Body of pancreas (tissue), 4 donors: ENCODE measurements at regions not wholly inside any gene's neighbourhood (a gene's known extent, or its start where the extent isn't known, plus 50 kb on each side); places are given as distances from the start of the nearest gene placed in this dataset.

ENCODE experiments used
- ATAC-seq: fragments of 150-250 bp; one replicate; pipeline ENCODE4 v1.9.1; 2016
- DNase-seq, 4 donors: peaks; one replicate each; pipeline ENCODE4 v3.0.0-alpha.2; 2019
- H3K27ac ChIP-seq, 4 donors: fragments of 200-600 bp; sonication (generic); 1 replicate in 3 of 4; 2 replicates in 1 of 4; pipeline versions ENCODE4 v1.5.1 to v1.6.1; 2016 to 2019; ENCODE audit warnings: mild to moderate bottlenecking in 1 of 4, mixed read lengths in 1 of 4, moderate library complexity in 1 of 4
- H3K27me3 ChIP-seq, 2 donors: fragments of 200-600 bp; sonication (generic); one replicate each; pipeline ENCODE4 v1.6.0; 2016; ENCODE audit warnings: mild to moderate bottlenecking in 1 of 2
- H3K36me3 ChIP-seq, 2 donors: fragments of 200-600 bp; sonication (generic); replicated peaks in 1 of 2; 2 replicates each; pipeline ENCODE4 v1.5.1; 2016; ENCODE audit warnings: low read depth in 2 of 2; ENCODE audit not compliant: insufficient read depth in 1 of 2
- H3K4me1 ChIP-seq: fragments of 200-600 bp; sonication (generic); one replicate; pipeline ENCODE4 v1.6.0; 2016
- H3K4me3 ChIP-seq, 2 donors: fragments of 200-600 bp; sonication (generic); 1 replicate in 1 of 2; 2 replicates in 1 of 2; pipeline ENCODE4 v1.5.1; 2016 to 2019
- H3K9me3 ChIP-seq, 3 donors: fragments of 200-600 bp; sonication (generic); 1 replicate in 2 of 3; 2 replicates in 1 of 3; pipeline ENCODE4 v1.5.1; 2016
- POLR2A ChIP-seq, 3 donors: fragments of 450-650 bp; IDR thresholded peaks; one replicate each; pipeline ENCODE4 v1.6.1; 2016; ENCODE audit warnings: antibody characterized with exemption in 3 of 3, mild to moderate bottlenecking in 2 of 3
- WGBS, 2 donors: methylation state at CpG; one replicate each; pipeline ENCODE4 v1.1.5; 2017; 5-methylcytosine and 5-hydroxymethylcytosine counted together
- intact Hi-C: fragments of 100-400 bp; cut with DNase I; formaldehyde crosslinking; loops from one replicate; pipeline ENCODE4 v1.15.1; 2023
- TF ChIP-seq, protein P1 (sequence below), 7 experiments: fragments of 450-650 bp in 4 of 7; fragments of 200-600 bp in 3 of 7; sonication (generic) in 3 of 7; IDR thresholded peaks; one replicate each; pipeline ENCODE4 v1.5.1; 2016 to 2019; ENCODE audit warnings: antibody characterized with exemption in 7 of 7

- no peaks in the 10 kb centered on the region for H3K4me1 ChIP-seq
- no peak for DNase-seq
- 6% methylated on average over 3 of the region's 3 CpGs for WGBS, 2 donors
- H3K27me3 ChIP-seq, result no peaks in the 10 kb centered on the region
- intact Hi-C loops, result no loop called here
- H3K9me3 ChIP-seq, result no peaks in the 10 kb centered on the region
- H3K4me3 ChIP-seq, result no peak overlapping the region
- TF ChIP-seq POLR2A (IDR thresholded peaks at IDR 0.05), result no peak
- TF ChIP-seq, protein P1, sequence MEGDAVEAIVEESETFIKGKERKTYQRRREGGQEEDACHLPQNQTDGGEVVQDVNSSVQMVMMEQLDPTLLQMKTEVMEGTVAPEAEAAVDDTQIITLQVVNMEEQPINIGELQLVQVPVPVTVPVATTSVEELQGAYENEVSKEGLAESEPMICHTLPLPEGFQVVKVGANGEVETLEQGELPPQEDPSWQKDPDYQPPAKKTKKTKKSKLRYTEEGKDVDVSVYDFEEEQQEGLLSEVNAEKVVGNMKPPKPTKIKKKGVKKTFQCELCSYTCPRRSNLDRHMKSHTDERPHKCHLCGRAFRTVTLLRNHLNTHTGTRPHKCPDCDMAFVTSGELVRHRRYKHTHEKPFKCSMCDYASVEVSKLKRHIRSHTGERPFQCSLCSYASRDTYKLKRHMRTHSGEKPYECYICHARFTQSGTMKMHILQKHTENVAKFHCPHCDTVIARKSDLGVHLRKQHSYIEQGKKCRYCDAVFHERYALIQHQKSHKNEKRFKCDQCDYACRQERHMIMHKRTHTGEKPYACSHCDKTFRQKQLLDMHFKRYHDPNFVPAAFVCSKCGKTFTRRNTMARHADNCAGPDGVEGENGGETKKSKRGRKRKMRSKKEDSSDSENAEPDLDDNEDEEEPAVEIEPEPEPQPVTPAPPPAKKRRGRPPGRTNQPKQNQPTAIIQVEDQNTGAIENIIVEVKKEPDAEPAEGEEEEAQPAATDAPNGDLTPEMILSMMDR (IDR thresholded peaks at IDR 0.05), result no peak
- H3K27ac ChIP-seq, result no peak overlapping the region
- ATAC-seq, result no peak
- H3K36me3 ChIP-seq, result no peaks in the 10 kb centered on the region
Measured at GRCh38 chr13:37344056-37344455, 238.6 kb upstream of the CSNK1A1L start.

GRCh38 chr13:37342205-37342604 lies 236.7 kb upstream of the CSNK1A1L start:
- TF ChIP-seq POLR2A (IDR thresholded peaks at IDR 0.05), result no peak
- TF ChIP-seq, protein P1 (IDR thresholded peaks at IDR 0.05), result no peak
- ATAC-seq (no peak), DNase-seq (no peak)
- no peaks in the 10 kb centered on the region for H3K36me3 ChIP-seq
- no peaks in the 10 kb centered on the region for H3K4me1 ChIP-seq
- no peaks in the 10 kb centered on the region for H3K9me3 ChIP-seq
- H3K4me3 ChIP-seq, result no peak overlapping the region
- 59 to 69% methylated on average over 5 to 6 of the region's 6 CpGs for WGBS, 2 donors
- no peaks in the 10 kb centered on the region for H3K27me3 ChIP-seq
- H3K27ac ChIP-seq, result no peak overlapping the region
- intact Hi-C loops, result no loop called here

DNA sequence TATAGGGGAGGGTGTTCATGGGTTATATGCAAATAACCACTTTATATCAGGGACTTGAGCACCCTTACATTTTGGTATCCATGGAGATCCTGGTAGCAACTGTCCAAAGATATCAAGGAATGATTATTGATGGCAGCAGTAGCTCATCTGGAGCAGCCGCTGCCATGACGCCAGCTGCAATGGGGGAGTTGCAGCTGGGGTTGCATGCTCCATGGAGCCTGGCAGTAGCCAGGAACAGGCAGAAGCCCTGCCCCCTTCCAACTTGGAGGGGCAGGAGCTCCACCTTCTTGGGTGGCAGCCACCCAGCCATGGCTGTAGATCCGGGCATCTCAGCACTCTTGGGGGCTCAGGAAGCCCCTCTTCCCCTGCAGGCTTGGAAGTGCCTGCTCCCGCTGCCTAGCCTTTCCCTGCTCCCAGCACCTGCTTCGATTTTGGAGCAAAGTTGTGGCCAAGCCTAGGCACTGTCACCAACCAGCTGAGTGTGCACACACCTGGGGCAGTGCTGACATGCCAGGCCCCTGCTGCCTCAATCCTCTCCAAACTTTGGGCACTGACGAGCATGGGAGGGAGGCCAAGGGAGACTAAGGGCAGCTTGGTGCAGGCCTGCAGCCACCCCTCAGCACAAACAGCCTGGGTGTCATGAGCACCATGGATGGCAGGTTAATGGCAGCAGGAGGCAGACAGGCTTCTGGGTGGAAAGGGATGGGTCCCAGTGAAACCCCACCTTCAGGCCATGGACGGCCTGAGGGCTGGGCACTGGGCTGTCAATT lies 235.6 kb upstream of the CSNK1A1L start:
- no peak for ATAC-seq
- TF ChIP-seq, protein P1 (IDR thresholded peaks at IDR 0.05), result no peak
- TF ChIP-seq POLR2A (IDR thresholded peaks at IDR 0.05), result no peak
- intact Hi-C loops, result no loop called here
- H3K9me3 ChIP-seq, result no peaks in the 10 kb centered on the region
- no peaks in the 10 kb centered on the region for H3K36me3 ChIP-seq
- DNase-seq, result no peak
- no peaks in the 10 kb centered on the region for H3K27me3 ChIP-seq
- 49 to 84% methylated on average over 5 to 7 of the region's 7 CpGs for whole genome bisulfite sequencing, 2 donors
- H3K4me3 ChIP-seq, result no peak overlapping the region
- no peak overlapping the region for H3K27ac ChIP-seq
- no peaks in the 10 kb centered on the region for H3K4me1 ChIP-seq

- no peak for DNase-seq
- TF ChIP-seq POLR2A (IDR thresholded peaks at IDR 0.05), result no peak
- TF ChIP-seq, protein P1 (IDR thresholded peaks at IDR 0.05), result no peak
- 69 to 80% methylated on average over 2 of the region's 2 CpGs for WGBS, 2 donors
Measured at GRCh38 chr13:37339386-37339735, 233.9 kb upstream of the CSNK1A1L start.

More at GRCh38 chr13:37339386-37339735, 233.9 kb upstream of the CSNK1A1L start:
- no peaks in the 10 kb centered on the region for H3K4me1 ChIP-seq
- H3K36me3 ChIP-seq, result no peaks in the 10 kb centered on the region
- H3K27me3 ChIP-seq, result no peaks in the 10 kb centered on the region
- H3K9me3 ChIP-seq, result no peaks in the 10 kb centered on the region
- H3K4me3 ChIP-seq, result no peak overlapping the region
- H3K27ac ChIP-seq, result no peak overlapping the region
- intact Hi-C loops, result no loop called here
- no peak for ATAC-seq
